HG02610 (cell line): ENCODE measurements at regions not wholly inside any gene's neighbourhood (a gene's known extent, or its start where the extent isn't known, plus 50 kb on each side); places are given as distances from the start of the nearest gene placed in this dataset.
"Not testable (repeated sequence)": the region's sequence is repeated elsewhere in the genome, so short reads cannot be mapped to it uniquely, and the experiment has no call there.

Experiments used
- ATAC-seq: cut with Tn5 transposase; IDR thresholded peaks from one replicate; pipeline ENCODE4 v1.9.1; 2021; ENCODE audit warnings: mild to moderate bottlenecking, moderate library complexity; ENCODE audit not compliant: unreplicated experiment

GRCh38 chr1:209198961-209199750 is 384.4 kb upstream of the CAMK1G start:
- ATAC-seq, result no peak

- ATAC-seq, result no peak
Measured at GRCh38 chr1:209199822-209200221, 383.7 kb upstream of the CAMK1G start.

GRCh38 chr1:209202321-209202720 is 381.2 kb upstream of the CAMK1G start:
- ATAC-seq, result not testable (repeated sequence)

- no peak for ATAC-seq
Measured at GRCh38 chr1:209202830-209203532, 380.5 kb upstream of the CAMK1G start.

- ATAC-seq, result no peak
Measured at GRCh38 chr1:209203533-209203895, 380.0 kb upstream of the CAMK1G start.

GRCh38 chr1:209205039-209205438 is 378.5 kb upstream of the CAMK1G start:
- ATAC-seq, result no peak

- no peak for ATAC-seq
Measured at GRCh38 chr1:209207126-209207700, 376.3 kb upstream of the CAMK1G start.

GRCh38 chr1:209207701-209208286 is 375.7 kb upstream of the CAMK1G start:
- ATAC-seq, result peak; percentile 61

GRCh38 chr1:209208648-209209047 is 374.9 kb upstream of the CAMK1G start:
- no peak for ATAC-seq

- ATAC-seq, result no peak
Measured at GRCh38 chr1:209213989-209214388, 369.5 kb upstream of the CAMK1G start.

- ATAC-seq, result no peak
Measured at GRCh38 chr1:209215826-209216225, 367.7 kb upstream of the CAMK1G start.

- no peak for ATAC-seq
Measured at GRCh38 chr1:209218113-209218512, 365.4 kb upstream of the CAMK1G start.

- no peak for ATAC-seq
Measured at GRCh38 chr1:209218981-209219380, 364.5 kb upstream of the CAMK1G start.

- ATAC-seq, result no peak
Measured at GRCh38 chr1:209219791-209220524, 363.6 kb upstream of the CAMK1G start.

GRCh38 chr1:209222826-209223225 is 360.7 kb upstream of the CAMK1G start:
- ATAC-seq, result no peak

GRCh38 chr1:209223791-209224190 is 359.7 kb upstream of the CAMK1G start:
- ATAC-seq, result no peak

GRCh38 chr1:209224886-209225285 is 358.6 kb upstream of the CAMK1G start:
- ATAC-seq, result no peak

- ATAC-seq, result no peak
Measured at GRCh38 chr1:209227171-209227570, 356.3 kb upstream of the CAMK1G start.

GRCh38 chr1:209227941-209228340 is 355.6 kb upstream of the CAMK1G start:
- no peak for ATAC-seq

GRCh38 chr1:209229494-209230061 is 353.9 kb upstream of the CAMK1G start:
- no peak for ATAC-seq

GRCh38 chr1:209230314-209230713 is 353.2 kb upstream of the CAMK1G start:
- no peak for ATAC-seq
